22Rv1 (cell line): ENCODE measurements at regions not wholly inside any gene's neighbourhood (a gene's known extent, or its start where the extent isn't known, plus 50 kb on each side); places are given as distances from the start of the nearest gene placed in this dataset.

ENCODE experiments used
- H3K27ac ChIP-seq: fragments of 450-650 bp; 2 replicates; pipeline ENCODE4 v1.5.1; 2017
- ZFX ChIP-seq: fragments of 450-650 bp; IDR thresholded peaks from 2 replicates; pipeline ENCODE4 v1.6.1; 2017; ENCODE audit warnings: antibody characterized with exemption, borderline replicate concordance
- TF ChIP-seq, protein P1 (sequence below): fragments of 450-650 bp; IDR thresholded peaks from 2 replicates; pipeline ENCODE4 v1.5.1; 2017; ENCODE audit warnings: mild to moderate bottlenecking

DNA sequence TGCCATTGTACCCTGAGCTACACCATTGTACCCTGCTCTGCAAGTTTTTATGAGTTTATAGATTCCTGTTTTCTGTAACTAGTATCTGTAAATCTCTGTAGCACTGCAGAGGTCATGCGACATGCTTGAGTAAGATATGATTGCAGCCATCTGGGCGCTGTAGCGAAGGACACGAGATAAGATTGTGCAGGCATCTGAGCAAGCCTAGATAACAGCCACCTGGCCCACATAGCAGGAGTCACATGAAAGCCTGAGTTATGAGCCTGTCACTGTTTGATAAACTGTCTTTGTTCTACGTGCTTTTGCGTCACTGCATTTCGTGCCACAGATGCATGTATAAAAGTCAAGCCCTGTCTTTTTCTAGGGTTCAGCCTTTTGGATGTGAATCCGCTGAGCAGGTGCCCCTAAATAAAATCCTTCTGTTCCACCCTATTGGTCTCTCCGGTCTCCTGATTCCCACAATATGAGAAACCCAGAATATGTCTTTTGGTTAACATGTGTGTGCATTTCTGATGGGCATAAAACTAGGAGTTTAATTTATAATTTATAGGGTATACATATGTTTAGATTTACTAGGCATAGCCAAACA, 327.6 kb upstream of the MAOA start:
- H3K27ac ChIP-seq = no peak overlapping the region
- TF ChIP-seq, protein P1, sequence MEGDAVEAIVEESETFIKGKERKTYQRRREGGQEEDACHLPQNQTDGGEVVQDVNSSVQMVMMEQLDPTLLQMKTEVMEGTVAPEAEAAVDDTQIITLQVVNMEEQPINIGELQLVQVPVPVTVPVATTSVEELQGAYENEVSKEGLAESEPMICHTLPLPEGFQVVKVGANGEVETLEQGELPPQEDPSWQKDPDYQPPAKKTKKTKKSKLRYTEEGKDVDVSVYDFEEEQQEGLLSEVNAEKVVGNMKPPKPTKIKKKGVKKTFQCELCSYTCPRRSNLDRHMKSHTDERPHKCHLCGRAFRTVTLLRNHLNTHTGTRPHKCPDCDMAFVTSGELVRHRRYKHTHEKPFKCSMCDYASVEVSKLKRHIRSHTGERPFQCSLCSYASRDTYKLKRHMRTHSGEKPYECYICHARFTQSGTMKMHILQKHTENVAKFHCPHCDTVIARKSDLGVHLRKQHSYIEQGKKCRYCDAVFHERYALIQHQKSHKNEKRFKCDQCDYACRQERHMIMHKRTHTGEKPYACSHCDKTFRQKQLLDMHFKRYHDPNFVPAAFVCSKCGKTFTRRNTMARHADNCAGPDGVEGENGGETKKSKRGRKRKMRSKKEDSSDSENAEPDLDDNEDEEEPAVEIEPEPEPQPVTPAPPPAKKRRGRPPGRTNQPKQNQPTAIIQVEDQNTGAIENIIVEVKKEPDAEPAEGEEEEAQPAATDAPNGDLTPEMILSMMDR = no peak
- no peak for TF ChIP-seq ZFX

DNA sequence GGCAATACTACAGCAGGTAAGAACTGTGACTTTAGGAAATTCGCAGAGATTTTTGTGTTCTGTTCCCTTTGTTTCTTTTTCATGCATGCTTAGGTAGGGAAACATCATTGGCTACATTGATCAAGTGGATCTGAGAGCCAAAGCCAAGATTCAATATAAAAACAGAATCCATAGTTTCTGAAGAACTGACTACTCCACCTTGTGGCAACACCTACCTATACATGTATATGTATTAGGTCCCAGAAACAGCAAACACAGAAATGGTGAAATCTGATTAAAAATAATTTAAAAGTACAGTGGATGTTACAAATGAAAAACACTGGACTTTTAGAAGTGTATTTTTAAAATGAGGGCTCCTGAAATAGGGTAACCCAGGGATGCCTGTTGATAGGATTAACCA, 322.6 kb upstream of the MAOA start:
- no peak for TF ChIP-seq ZFX
- TF ChIP-seq, protein P1 = peak; percentile 25; the same call in 1 of the 2 replicates
- no peak overlapping the region for H3K27ac ChIP-seq

DNA sequence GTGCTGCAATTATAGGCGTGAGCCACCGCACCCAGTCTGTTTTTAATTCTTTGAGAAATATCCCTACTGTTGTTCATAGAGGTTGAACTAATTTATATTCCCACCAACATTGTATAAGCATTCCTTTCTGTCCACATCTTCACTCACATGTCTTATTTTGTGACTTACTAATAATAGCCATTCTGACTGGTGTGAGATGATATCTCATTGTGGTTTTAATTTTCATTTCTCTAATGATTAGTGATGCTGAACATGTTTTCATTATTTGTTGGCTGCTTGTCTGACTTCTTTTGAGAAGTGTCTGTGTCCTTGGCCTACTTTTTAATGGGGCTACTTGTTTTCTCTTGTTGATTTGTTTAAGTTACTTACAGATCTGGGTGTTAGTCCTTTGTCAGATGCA, 310.9 kb upstream of the MAOA start:
- no peak overlapping the region for H3K27ac ChIP-seq
- no peak for TF ChIP-seq ZFX
- TF ChIP-seq, protein P1 = no peak

DNA sequence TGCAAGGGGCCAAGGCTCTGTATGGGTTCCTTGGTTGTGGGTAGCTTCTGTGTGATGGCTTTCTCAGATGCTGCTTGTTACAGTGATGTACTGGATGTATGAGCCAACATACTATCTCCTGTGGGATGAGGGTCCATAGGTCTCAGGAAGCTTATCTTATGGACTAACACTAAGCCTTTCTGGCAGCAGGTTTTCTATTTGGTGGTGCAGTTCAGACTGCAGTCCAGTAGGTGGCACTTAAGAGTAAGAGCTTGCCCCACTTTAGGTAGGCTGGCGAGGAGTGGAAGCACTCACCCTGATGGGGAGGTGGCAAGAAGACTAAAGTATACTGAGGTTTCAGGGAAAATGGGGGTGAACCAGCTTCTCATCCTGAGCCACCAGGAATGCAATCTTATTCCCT, 306.7 kb upstream of the MAOA start:
- TF ChIP-seq ZFX = no peak
- TF ChIP-seq, protein P1 = peak; percentile 71
- no peak overlapping the region for H3K27ac ChIP-seq

DNA sequence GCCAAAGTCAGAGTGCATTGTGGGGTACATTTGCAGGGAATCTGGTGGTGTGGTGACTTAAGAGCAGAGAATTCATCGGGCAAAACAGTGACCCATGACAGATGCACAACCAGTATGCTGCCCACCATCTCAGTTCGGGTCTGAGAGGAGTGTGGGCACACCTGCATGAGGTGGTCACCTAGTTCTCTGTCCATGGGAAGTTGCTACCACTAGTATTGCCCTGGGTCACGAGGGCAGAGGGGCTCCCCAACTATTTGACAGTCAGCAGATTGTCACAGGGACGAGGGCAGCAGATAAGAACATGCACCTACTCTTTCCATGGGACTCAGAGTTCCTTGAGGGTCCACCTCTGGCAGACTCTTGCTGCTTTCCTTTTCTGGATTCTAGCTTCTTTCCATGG, 305.2 kb upstream of the MAOA start:
- TF ChIP-seq ZFX = no peak
- TF ChIP-seq, protein P1 = no peak
- no peak overlapping the region for H3K27ac ChIP-seq

DNA sequence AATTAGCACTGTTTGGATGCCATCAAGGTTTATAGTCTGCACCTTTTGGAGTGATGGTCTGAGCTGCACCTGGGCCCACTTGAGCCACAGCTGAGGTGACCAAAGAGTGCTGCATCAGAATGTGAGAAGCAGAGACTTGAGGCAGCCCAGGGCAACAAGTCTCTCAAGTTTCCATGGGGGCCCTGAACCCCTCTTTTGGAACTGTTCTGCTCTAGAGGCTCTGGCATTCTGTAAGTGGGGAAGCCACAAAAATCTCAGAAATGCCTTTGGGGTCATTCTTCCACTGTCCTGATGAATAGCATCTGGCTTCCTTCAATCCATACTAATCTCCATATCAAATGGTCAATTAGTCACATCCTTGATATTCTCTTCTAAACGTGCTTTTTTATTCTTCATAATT, 298.4 kb upstream of the MAOA start:
- TF ChIP-seq, protein P1 = no peak
- TF ChIP-seq ZFX = no peak
- no peak overlapping the region for H3K27ac ChIP-seq

DNA sequence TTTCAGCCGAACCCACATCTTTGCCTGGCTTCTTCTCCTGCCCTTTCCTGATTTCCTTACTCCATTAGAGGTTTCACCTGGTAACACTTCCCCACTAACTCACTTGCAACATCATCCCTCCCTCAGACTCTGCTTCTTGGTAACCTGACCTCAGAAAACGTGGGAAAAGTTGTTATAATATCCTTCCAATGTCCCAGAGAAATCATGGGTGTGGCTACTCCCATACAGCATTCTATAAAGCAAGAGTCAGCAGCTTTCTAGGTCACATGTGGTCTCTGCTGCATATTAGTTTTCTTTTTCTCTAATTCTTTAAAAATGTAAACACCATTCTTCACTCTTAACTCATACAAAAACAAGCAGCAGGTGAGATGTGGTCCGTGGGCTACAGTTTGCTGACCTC, 283.1 kb upstream of the MAOA start:
- no peak for TF ChIP-seq ZFX
- TF ChIP-seq, protein P1 = no peak
- no peak overlapping the region for H3K27ac ChIP-seq
